Prostate gland (tissue), 2 donors: ENCODE measurements at regions not wholly inside any gene's neighbourhood (a gene's known extent, or its start where the extent isn't known, plus 50 kb on each side); places are given as distances from the start of the nearest gene placed in this dataset.

Source experiments
- CTCF ChIP-seq, 4 experiments: fragments of 200-600 bp in 2 of 4; fragments of 450-650 bp in 2 of 4; sonication (generic) in 2 of 4; IDR thresholded peaks; 1 replicate in 3 of 4; 2 replicates in 1 of 4; pipeline ENCODE4 v1.5.1; 2016 to 2019; ENCODE audit warnings: antibody characterized with exemption in 4 of 4, mild to moderate bottlenecking in 2 of 4, moderate library complexity in 2 of 4
- POLR2A ChIP-seq: fragments of 450-650 bp; IDR thresholded peaks from one replicate; pipeline ENCODE4 v1.6.1; 2016; ENCODE audit warnings: antibody characterized with exemption, mild to moderate bottlenecking

- TF ChIP-seq POLR2A (no peak), CTCF (IDR thresholded peaks at IDR 0.05) (no peak)
These were observed 96.8 kb upstream of the CA10 start for GRCh38 chr17:52255347-52255746.
